ENCODE measurements at regions not wholly inside any gene's neighbourhood (a gene's known extent, or its start where the extent isn't known, plus 50 kb on each side); places are given as distances from the start of the nearest gene placed in this dataset.

DNA sequence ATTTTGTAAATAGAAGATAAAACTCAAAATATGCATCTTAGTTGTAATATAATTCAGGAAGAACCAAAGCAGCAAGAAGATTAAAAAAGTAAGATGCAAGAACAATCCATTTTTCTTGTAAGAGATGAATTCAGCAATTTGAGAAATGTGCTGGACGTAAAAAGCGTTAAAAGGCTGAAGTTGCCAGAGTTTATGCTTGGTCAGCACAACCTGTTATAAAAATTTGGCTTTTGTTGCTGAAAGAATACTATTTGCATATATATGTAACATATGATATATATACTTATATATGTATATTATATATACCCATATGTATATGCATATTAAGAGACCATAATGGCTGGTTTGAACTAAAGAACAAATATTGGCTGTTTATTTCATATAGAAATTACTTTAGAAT lies 449.6 kb upstream of the FAM241A start:
- intact Hi-C loops (cut with micrococcal nuclease) = no loop called here
- dilution Hi-C loops (cut with MboI; ENCODE audit: extremely low pct_ligation_motif_present, low sequenced_read_pairs) = no loop called here
- Histone ChIP-seq H3K36me3 (ENCODE audit: control insufficient read depth in 2 of 2, extremely low read depth in 1 of 2, insufficient read depth in 2 of 2, low read length in 2 of 2) (no peaks in the 10 kb centered on the region), H4K20me1 (replicated peaks; ENCODE audit: control insufficient read depth, extremely low read depth, insufficient read depth, low read length) (no peaks in the 10 kb centered on the region), H3K4me1 (ENCODE audit: control insufficient read depth, extremely low read depth, insufficient read depth, low read length) (no peaks in the 10 kb centered on the region), H3K79me2 (ENCODE audit: control insufficient read depth, insufficient read depth, low read length) (no peaks in the 10 kb centered on the region), H3K9me1 (replicated peaks; ENCODE audit: control insufficient read depth, extremely low read depth, insufficient read depth, low read length) (no peaks in the 10 kb centered on the region), H3K27ac (ENCODE audit: insufficient read depth, low read depth, low read length) (no peak overlapping the region), H3K27me3 (ENCODE audit: control insufficient read depth in 2 of 2, insufficient read depth in 2 of 2, low read length in 2 of 2) (peaks cover 1 to 10% of the 10 kb centered on the region in 2 experiments), H3K4me3 (replicated peaks in 1 of 3; ENCODE audit: insufficient read depth in 1 of 3, low read depth in 1 of 3, low read length in 3 of 3) (no peak overlapping the region), H3K9ac (replicated peaks; ENCODE audit: extremely low read depth, insufficient read depth, low read length) (no peak overlapping the region), H3K4me2 (ENCODE audit: insufficient read depth, low read length) (no peak overlapping the region), H3K9me3 (replicated peaks; ENCODE audit: control insufficient read depth, insufficient read depth, low read length) (no peaks in the 10 kb centered on the region), H2AFZ (ENCODE audit: low read depth, low read length) (no peak overlapping the region)
- ChIA-PET POLR2A (no interaction called here), CTCF (interaction anchor here (0.8 kb wide), 1 partner anchor 16 kb away, joined by 3 read pairs; no protein-coding TSS in a partner anchor)
- no peak for TF ChIP-seq FOS (IDR thresholded peaks at IDR 0.05; ENCODE audit: borderline replicate concordance, insufficient read depth, low read length)
- TF ChIP-seq, protein P1, sequence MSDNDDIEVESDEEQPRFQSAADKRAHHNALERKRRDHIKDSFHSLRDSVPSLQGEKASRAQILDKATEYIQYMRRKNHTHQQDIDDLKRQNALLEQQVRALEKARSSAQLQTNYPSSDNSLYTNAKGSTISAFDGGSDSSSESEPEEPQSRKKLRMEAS (IDR thresholded peaks at IDR 0.05; ENCODE audit: insufficient read depth, insufficient read length) = no peak
- TF ChIP-seq POLR2AphosphoS5 (IDR thresholded peaks at IDR 0.05; ENCODE audit: insufficient read depth, low read depth, low read length) = no peak
- TF ChIP-seq GATA2 (IDR thresholded peaks at IDR 0.05; ENCODE audit: insufficient read depth, insufficient read length, low read depth, low read length) = no peak
- no peak for TF ChIP-seq POLR2A (IDR thresholded peaks at IDR 0.05; ENCODE audit: low read depth, low read length)
- TF ChIP-seq EZH2 (IDR thresholded peaks at IDR 0.05; ENCODE audit: borderline replicate concordance, low read depth, low read length, severe bottlenecking) = no peak
- TF ChIP-seq JUN (IDR thresholded peaks at IDR 0.05; ENCODE audit: borderline replicate concordance, insufficient read depth, insufficient read length, low read depth) = no peak
- TF ChIP-seq MYC (IDR thresholded peaks at IDR 0.05; ENCODE audit: low read depth, low read length) = no peak
- TF ChIP-seq, protein P2, sequence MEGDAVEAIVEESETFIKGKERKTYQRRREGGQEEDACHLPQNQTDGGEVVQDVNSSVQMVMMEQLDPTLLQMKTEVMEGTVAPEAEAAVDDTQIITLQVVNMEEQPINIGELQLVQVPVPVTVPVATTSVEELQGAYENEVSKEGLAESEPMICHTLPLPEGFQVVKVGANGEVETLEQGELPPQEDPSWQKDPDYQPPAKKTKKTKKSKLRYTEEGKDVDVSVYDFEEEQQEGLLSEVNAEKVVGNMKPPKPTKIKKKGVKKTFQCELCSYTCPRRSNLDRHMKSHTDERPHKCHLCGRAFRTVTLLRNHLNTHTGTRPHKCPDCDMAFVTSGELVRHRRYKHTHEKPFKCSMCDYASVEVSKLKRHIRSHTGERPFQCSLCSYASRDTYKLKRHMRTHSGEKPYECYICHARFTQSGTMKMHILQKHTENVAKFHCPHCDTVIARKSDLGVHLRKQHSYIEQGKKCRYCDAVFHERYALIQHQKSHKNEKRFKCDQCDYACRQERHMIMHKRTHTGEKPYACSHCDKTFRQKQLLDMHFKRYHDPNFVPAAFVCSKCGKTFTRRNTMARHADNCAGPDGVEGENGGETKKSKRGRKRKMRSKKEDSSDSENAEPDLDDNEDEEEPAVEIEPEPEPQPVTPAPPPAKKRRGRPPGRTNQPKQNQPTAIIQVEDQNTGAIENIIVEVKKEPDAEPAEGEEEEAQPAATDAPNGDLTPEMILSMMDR (IDR thresholded peaks at IDR 0.05; ENCODE audit: extremely low read depth in 1 of 2, insufficient read depth in 1 of 2, low read depth in 1 of 2, low read length in 2 of 2) = no peak
- FAIRE-seq (no peak), DNase-seq (ENCODE audit: low read depth, low spot score) (no peak)
- no TSS peak for BruUV-seq (replicated peaks)

All from endothelial cell of umbilical vein (primary cell).